Astrocyte (in vitro differentiated cells and primary cell): ENCODE measurements at regions not wholly inside any gene's neighbourhood (a gene's known extent, or its start where the extent isn't known, plus 50 kb on each side); places are given as distances from the start of the nearest gene placed in this dataset.
A peak's percentile ranks its signal among the peaks of the same experiment; 100 is the strongest.

Source experiments
- DNase-seq: peaks from one replicate; pipeline ENCODE4 v3.0.0-alpha.2; 2010; ENCODE audit warnings: low read depth
- FAIRE-seq: peaks from 2 replicates; lab custom pipeline; 2011; peaks lifted over from hg19 to GRCh38; lab: Jason Lieb, UNC
- H2AFZ ChIP-seq: 2 replicates; pipeline ENCODE4 v1.6.0; 2012; ENCODE audit warnings: low read depth, low read length, inconsistent platforms
- H3K27ac ChIP-seq: 2 replicates; pipeline ENCODE4 v1.5.1; 2011; ENCODE audit warnings: low read depth, low read length, inconsistent platforms
- H3K27me3 ChIP-seq: 2 replicates; pipeline ENCODE4 v1.6.0; 2011; ENCODE audit warnings: low read length, inconsistent platforms; ENCODE audit not compliant: insufficient read depth
- H3K36me3 ChIP-seq: 2 replicates; pipeline ENCODE4 v1.5.1; 2011; ENCODE audit warnings: low read length, inconsistent platforms; ENCODE audit not compliant: insufficient read depth
- H3K4me1 ChIP-seq: 2 replicates; pipeline ENCODE4 v1.5.1; 2011; ENCODE audit warnings: low read length, inconsistent platforms; ENCODE audit not compliant: insufficient read depth
- H3K4me2 ChIP-seq: 2 replicates; pipeline ENCODE4 v1.6.0; 2012; ENCODE audit warnings: low read length, inconsistent platforms
- H3K4me3 ChIP-seq: 2 replicates; pipeline ENCODE4 v1.5.1; 2011; ENCODE audit warnings: low read depth, mild to moderate bottlenecking, low read length, inconsistent platforms; ENCODE audit not compliant: insufficient read depth
- H3K79me2 ChIP-seq: 2 replicates; pipeline ENCODE4 v1.6.0; 2012; ENCODE audit warnings: mild to moderate bottlenecking, low read length, inconsistent platforms; ENCODE audit not compliant: insufficient read depth
- H3K9ac ChIP-seq: 2 replicates; pipeline ENCODE4 v1.6.0; 2012; ENCODE audit warnings: mild to moderate bottlenecking, low read length, inconsistent platforms
- H3K9me3 ChIP-seq: 2 replicates; pipeline ENCODE4 v1.5.1; 2012; ENCODE audit warnings: low read depth, mild to moderate bottlenecking, low read length, inconsistent platforms; ENCODE audit not compliant: insufficient read depth
- H4K20me1 ChIP-seq: 2 replicates; pipeline ENCODE4 v1.6.0; 2012; ENCODE audit warnings: low read length, inconsistent platforms; ENCODE audit not compliant: insufficient read depth
- H3K27ac Mint-ChIP-seq: one replicate; pipeline ENCODE4 v1.8.0; 2021; ENCODE audit warnings: mild to moderate bottlenecking, mixed read lengths; ENCODE audit not compliant: unreplicated experiment
- H3K27me3 Mint-ChIP-seq: one replicate; pipeline ENCODE4 v1.8.0; 2021; ENCODE audit warnings: low read depth, mixed read lengths; ENCODE audit not compliant: unreplicated experiment
- H3K36me3 Mint-ChIP-seq: one replicate; pipeline ENCODE4 v1.8.0; 2021; ENCODE audit warnings: low read depth, mixed read lengths; ENCODE audit not compliant: unreplicated experiment
- H3K4me1 Mint-ChIP-seq: one replicate; pipeline ENCODE4 v1.8.0; 2021; ENCODE audit warnings: low read depth, mixed read lengths; ENCODE audit not compliant: unreplicated experiment
- H3K4me3 Mint-ChIP-seq: one replicate; pipeline ENCODE4 v1.8.0; 2021; ENCODE audit warnings: mild to moderate bottlenecking, moderate library complexity, mixed read lengths; ENCODE audit not compliant: unreplicated experiment
- H3K9me3 Mint-ChIP-seq: one replicate; pipeline ENCODE4 v1.8.0; 2021; ENCODE audit warnings: mild to moderate bottlenecking, mixed read lengths; ENCODE audit not compliant: unreplicated experiment
- EZH2 ChIP-seq: IDR thresholded peaks from 2 replicates; pipeline ENCODE4 v1.6.1; 2012; ENCODE audit warnings: mild to moderate bottlenecking, low read length, inconsistent platforms; ENCODE audit not compliant: insufficient read depth
- TF ChIP-seq, protein P1 (sequence below): IDR thresholded peaks from 2 replicates; pipeline ENCODE4 v1.5.1; 2011; ENCODE audit warnings: low read depth, mild to moderate bottlenecking, inconsistent platforms, low read length, moderate library complexity; ENCODE audit not compliant: insufficient read depth

DNA sequence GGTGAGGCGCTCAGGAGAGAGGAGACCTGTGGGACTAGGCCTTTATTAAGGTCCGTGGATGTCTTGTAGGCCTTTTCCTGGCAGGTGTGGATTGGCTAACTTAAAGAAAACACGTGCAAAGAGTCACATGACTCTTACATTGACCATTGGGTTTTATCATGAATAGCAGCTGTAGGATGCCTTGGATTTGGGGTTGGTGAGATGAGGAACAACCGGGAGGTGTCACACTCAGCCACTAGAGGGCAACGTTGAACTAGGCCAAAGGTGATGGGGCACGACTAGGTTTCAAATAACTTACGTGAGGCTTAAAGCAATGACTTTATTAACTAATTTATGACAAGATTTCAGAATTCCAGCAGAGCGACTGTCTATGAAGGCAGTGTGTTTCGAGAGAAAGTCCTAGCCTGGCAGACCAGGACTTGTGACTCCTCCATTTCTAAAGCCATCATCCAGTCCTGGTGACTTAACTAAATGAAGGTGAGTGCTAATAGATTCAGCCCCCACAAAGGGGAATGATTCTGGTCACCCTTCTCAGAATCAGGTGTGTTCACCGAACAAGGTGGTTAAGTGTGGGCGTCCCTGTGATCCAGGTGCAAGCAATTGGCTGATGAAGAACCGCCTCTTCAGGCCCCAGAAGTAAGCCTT is 345.6 kb downstream of the MCTP2 start:
- Histone ChIP-seq H3K79me2 (no peaks in the 10 kb centered on the region), H2AFZ (no peak overlapping the region), H3K27me3 (no peaks in the 10 kb centered on the region), H3K9me3 (no peaks in the 10 kb centered on the region), H4K20me1 (no peaks in the 10 kb centered on the region), H3K27ac (no peak overlapping the region), H3K4me3 (no peak overlapping the region), H3K4me2 (no peak overlapping the region), H3K9ac (no peak overlapping the region), H3K4me1 (no peaks in the 10 kb centered on the region), H3K36me3 (no peaks in the 10 kb centered on the region)
- H3K36me3 Mint-ChIP-seq: no peaks in the 10 kb centered on the region
- no peak overlapping the region for H3K27ac Mint-ChIP-seq
- no peak for FAIRE-seq
- H3K9me3 Mint-ChIP-seq: no peaks in the 10 kb centered on the region
- no peak for DNase-seq
- H3K4me1 Mint-ChIP-seq: no peaks in the 10 kb centered on the region
- TF ChIP-seq, protein P1, sequence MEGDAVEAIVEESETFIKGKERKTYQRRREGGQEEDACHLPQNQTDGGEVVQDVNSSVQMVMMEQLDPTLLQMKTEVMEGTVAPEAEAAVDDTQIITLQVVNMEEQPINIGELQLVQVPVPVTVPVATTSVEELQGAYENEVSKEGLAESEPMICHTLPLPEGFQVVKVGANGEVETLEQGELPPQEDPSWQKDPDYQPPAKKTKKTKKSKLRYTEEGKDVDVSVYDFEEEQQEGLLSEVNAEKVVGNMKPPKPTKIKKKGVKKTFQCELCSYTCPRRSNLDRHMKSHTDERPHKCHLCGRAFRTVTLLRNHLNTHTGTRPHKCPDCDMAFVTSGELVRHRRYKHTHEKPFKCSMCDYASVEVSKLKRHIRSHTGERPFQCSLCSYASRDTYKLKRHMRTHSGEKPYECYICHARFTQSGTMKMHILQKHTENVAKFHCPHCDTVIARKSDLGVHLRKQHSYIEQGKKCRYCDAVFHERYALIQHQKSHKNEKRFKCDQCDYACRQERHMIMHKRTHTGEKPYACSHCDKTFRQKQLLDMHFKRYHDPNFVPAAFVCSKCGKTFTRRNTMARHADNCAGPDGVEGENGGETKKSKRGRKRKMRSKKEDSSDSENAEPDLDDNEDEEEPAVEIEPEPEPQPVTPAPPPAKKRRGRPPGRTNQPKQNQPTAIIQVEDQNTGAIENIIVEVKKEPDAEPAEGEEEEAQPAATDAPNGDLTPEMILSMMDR: peak; percentile 17
- no peak for TF ChIP-seq EZH2
- H3K27me3 Mint-ChIP-seq: peaks cover 18% of the 10 kb centered on the region
- H3K4me3 Mint-ChIP-seq: no peak overlapping the region

DNA sequence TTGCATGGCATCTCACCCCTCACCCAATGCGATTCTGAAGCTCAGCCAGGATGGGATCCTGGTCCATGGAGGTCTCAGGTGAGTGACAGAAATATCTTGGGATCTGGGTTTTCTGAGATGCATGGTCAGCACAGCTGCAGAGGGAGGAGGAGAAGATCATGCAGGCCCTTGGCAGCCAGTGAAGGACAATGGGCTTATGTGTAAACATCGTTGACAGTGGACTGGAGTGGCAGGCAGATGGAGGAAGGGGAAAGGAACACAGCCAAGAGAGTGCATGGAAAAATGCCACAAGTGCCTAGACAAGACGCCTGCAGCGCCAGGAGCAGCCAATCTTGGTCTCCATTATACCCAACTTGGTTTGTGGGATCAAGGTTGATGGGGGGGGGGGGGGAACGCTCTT is 347.9 kb downstream of the MCTP2 start:
- Histone ChIP-seq H3K9me3 (no peaks in the 10 kb centered on the region), H3K79me2 (no peaks in the 10 kb centered on the region), H3K4me2 (no peak overlapping the region), H3K36me3 (no peaks in the 10 kb centered on the region), H3K4me3 (no peak overlapping the region), H2AFZ (no peak overlapping the region), H4K20me1 (no peaks in the 10 kb centered on the region), H3K4me1 (no peaks in the 10 kb centered on the region), H3K27ac (no peak overlapping the region), H3K9ac (no peak overlapping the region), H3K27me3 (no peaks in the 10 kb centered on the region)
- Mint-ChIP-seq H3K27ac (no peak overlapping the region), H3K36me3 (no peaks in the 10 kb centered on the region), H3K4me3 (no peak overlapping the region), H3K4me1 (no peaks in the 10 kb centered on the region), H3K9me3 (no peaks in the 10 kb centered on the region), H3K27me3 (peaks cover 19% of the 10 kb centered on the region)
- no peak for TF ChIP-seq EZH2
- TF ChIP-seq, protein P1: no peak
- FAIRE-seq (no peak), DNase-seq (no peak)

DNA sequence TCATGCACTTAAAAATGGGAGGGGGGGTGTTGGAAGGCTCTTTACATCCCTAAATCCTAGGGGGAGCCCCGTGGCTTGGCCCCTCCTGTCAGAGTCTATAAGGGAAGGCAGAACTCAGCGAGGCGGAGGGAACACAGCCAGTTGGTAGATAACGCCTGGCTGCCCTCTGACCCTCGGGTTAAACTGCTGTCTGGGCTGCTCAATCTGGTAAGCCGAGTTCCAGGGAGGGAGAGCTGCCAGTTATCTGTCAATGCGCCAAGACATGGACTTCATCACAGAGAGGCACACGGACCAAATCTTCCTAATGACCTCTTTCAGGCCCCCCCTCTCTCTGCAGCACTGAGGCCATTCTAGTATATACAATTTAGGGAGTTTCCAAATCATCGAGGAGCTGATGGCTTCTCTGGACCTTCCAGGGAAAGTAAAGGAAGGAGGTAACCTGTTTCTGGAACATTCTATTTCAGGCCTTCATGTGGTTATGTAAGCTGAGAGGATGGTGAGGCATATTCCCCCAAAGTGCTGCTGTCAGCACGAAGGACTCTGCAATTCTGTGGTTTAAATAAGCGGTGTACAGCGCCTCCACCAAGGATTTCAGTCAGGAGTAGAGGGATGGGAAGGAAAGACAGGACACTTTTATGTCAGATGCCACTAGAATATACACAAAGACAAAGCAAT is 349.0 kb downstream of the MCTP2 start:
- Mint-ChIP-seq H3K4me1 (peaks cover 7% of the 10 kb centered on the region), H3K27me3 (peaks cover 19% of the 10 kb centered on the region), H3K36me3 (no peaks in the 10 kb centered on the region), H3K9me3 (no peaks in the 10 kb centered on the region), H3K4me3 (no peak overlapping the region), H3K27ac (no peak overlapping the region)
- Histone ChIP-seq H3K79me2 (no peaks in the 10 kb centered on the region), H2AFZ (no peak overlapping the region), H4K20me1 (no peaks in the 10 kb centered on the region), H3K4me3 (no peak overlapping the region), H3K36me3 (no peaks in the 10 kb centered on the region), H3K9ac (no peak overlapping the region), H3K27me3 (no peaks in the 10 kb centered on the region), H3K4me1 (no peaks in the 10 kb centered on the region), H3K27ac (no peak overlapping the region), H3K4me2 (no peak overlapping the region), H3K9me3 (no peaks in the 10 kb centered on the region)
- DNase-seq (no peak), FAIRE-seq (no peak)
- TF ChIP-seq, protein P1: no peak
- TF ChIP-seq EZH2: no peak
